K562 (cell line): ENCODE measurements at regions not wholly inside any gene's neighbourhood (a gene's known extent, or its start where the extent isn't known, plus 50 kb on each side); places are given as distances from the start of the nearest gene placed in this dataset.
A peak's percentile ranks its signal among the peaks of the same experiment; 100 is the strongest.

Experiments
- ATAC-seq: fragments of 200-7000 bp; cut with Tn5 transposase; 3 replicates; pipeline ENCODE4 v1.9.1; 2020; ENCODE audit warnings: moderate library complexity
- BruUV-seq: library from RNA; stranded (reverse); fragments of 400-500 nt; replicated peaks from 2 replicates; lab custom pipeline; 2021; lab: Mats Ljungman, UMichigan
- CTCF ChIA-PET: fragments of 300-600 bp; formaldehyde crosslinking; extraction: SDS; loops from one replicate; lab custom pipeline; 2021; ENCODE audit warnings: low intra/inter-chr PET ratio; lab: Yijun Ruan, JAX
- POLR2A ChIA-PET: fragments of 300-600, 350-650 bp; sonication (Branson Sonifier 250); formaldehyde crosslinking; extraction: SDS; loops from one replicate; lab custom pipeline; 2021; ENCODE audit warnings: antibody characterized with exemption, inconsistent platforms; lab: Yijun Ruan, JAX
- DNase-seq, 4 experiments: peaks; one replicate each; pipeline versions ENCODE4 v3.0.0 to v3.0.0-alpha.2; 2011 to 2018; ENCODE audit warnings: low spot score in 3 of 4, mixed read lengths in 3 of 4; ENCODE audit errors: extremely low read depth in 1 of 4
- FAIRE-seq: peaks from 2 replicates; lab custom pipeline; 2011; peaks lifted over from hg19 to GRCh38; lab: Jason Lieb, UNC
- H2AFZ ChIP-seq: 2 replicates; pipeline ENCODE4 v1.6.0; 2011; ENCODE audit warnings: low read depth, low read length, control low read depth, inconsistent platforms
- H3K27ac ChIP-seq: fragments of 200-600 bp; 3 replicates; pipeline ENCODE4 v1.8.0; 2011; ENCODE audit warnings: low read depth, mild to moderate bottlenecking, control low read depth, inconsistent platforms, low read length, moderate library complexity, mixed read lengths; ENCODE audit errors: extremely low read depth
- H3K27me3 ChIP-seq, 2 experiments: fragments of 300-600 bp in 1 of 2; 2 replicates in 1 of 2; 3 replicates in 1 of 2; pipeline versions ENCODE4 v1.6.0 to v1.8.0; 2011; ENCODE audit warnings: inconsistent platforms in 2 of 2, low read length in 2 of 2, mild to moderate bottlenecking in 1 of 2, mixed read lengths in 1 of 2, moderate library complexity in 1 of 2; ENCODE audit not compliant: control insufficient read depth in 2 of 2, insufficient read depth in 2 of 2
- H3K36me3 ChIP-seq: fragments of 300-600 bp; 3 replicates; pipeline ENCODE4 v1.8.0; 2011; ENCODE audit warnings: mild to moderate bottlenecking, low read length, inconsistent platforms; ENCODE audit not compliant: control insufficient read depth, insufficient read depth
- H3K4me1 ChIP-seq, 2 experiments: fragments of 200-600 bp in 1 of 2; replicated peaks in 1 of 2; 2 replicates in 1 of 2; 3 replicates in 1 of 2; pipeline versions ENCODE4 v1.5.1 to v1.8.0; 2011; ENCODE audit warnings: inconsistent platforms in 2 of 2, low read length in 2 of 2, mild to moderate bottlenecking in 1 of 2, mixed read lengths in 1 of 2, moderate library complexity in 1 of 2; ENCODE audit not compliant: control insufficient read depth in 2 of 2, insufficient read depth in 2 of 2
- H3K4me2 ChIP-seq: 2 replicates; pipeline ENCODE4 v1.6.1; 2011; ENCODE audit warnings: low read length, control low read depth, inconsistent platforms, mixed read lengths; ENCODE audit not compliant: insufficient read depth
- H3K4me3 ChIP-seq: fragments of 200-600 bp; sonication (generic), shearing (Covaris generic); 2 replicates; pipeline ENCODE4 v1.5.1; 2016; ENCODE audit warnings: control low read depth, inconsistent platforms
- H3K79me2 ChIP-seq: fragments of 200-600 bp; 3 replicates; pipeline ENCODE4 v1.8.0; 2011; ENCODE audit warnings: low read length, inconsistent platforms; ENCODE audit not compliant: control insufficient read depth, insufficient read depth
- H3K9ac ChIP-seq, 2 experiments: 2 replicates each; pipeline versions ENCODE4 v1.6.0 to v1.6.1; 2011; ENCODE audit warnings: low read depth in 2 of 2, low read length in 2 of 2, control low read depth in 1 of 2, inconsistent platforms in 1 of 2, mild to moderate bottlenecking in 1 of 2, mixed read lengths in 1 of 2; ENCODE audit not compliant: insufficient read depth in 1 of 2
- H3K9me1 ChIP-seq: one replicate; pipeline ENCODE4 v1.6.0; 2011; ENCODE audit warnings: inconsistent platforms, mild to moderate bottlenecking, low read length, moderate library complexity; ENCODE audit not compliant: control insufficient read depth, insufficient read depth
- H3K9me3 ChIP-seq: replicated peaks from 2 replicates; pipeline ENCODE4 v1.5.1; 2011; ENCODE audit warnings: low read depth, low read length, inconsistent platforms; ENCODE audit not compliant: control insufficient read depth, insufficient read depth
- H4K20me1 ChIP-seq: replicated peaks from 2 replicates; pipeline ENCODE4 v1.6.1; 2011; ENCODE audit warnings: low read length, inconsistent platforms, mixed read lengths; ENCODE audit not compliant: control insufficient read depth, insufficient read depth
- BHLHE40 ChIP-seq: IDR thresholded peaks from 2 replicates; pipeline ENCODE4 v1.6.1; 2011; ENCODE audit warnings: low read length, improper control_type of control experiment
- GATAD2B ChIP-seq: fragments of 450-650 bp; IDR thresholded peaks from 2 replicates; pipeline ENCODE4 v1.6.1; 2017; ENCODE audit warnings: mild to moderate bottlenecking, borderline replicate concordance
- HOXB6 ChIP-seq: fragments of 250-450 bp; sonication (Bioruptor Pico); IDR thresholded peaks from 2 replicates; pipeline ENCODE4 v1.5.1; 2022; ENCODE audit warnings: mild to moderate bottlenecking, borderline replicate concordance
- ID3 ChIP-seq, 2 experiments: fragments of 250-450 bp in 1 of 2; fragments of 450-650 bp in 1 of 2; sonication (Bioruptor Pico) in 1 of 2; IDR thresholded peaks; 2 replicates each; pipeline versions ENCODE4 v1.6.1 to v1.8.0; 2016 to 2021; ENCODE audit warnings: mild to moderate bottlenecking in 2 of 2, moderate library complexity in 2 of 2, missing compliant biosample characterization in 1 of 2, missing genetic modification characterization in 1 of 2
- IRF9 ChIP-seq: fragments of 450-650 bp; IDR thresholded peaks from 2 replicates; pipeline ENCODE4 v1.6.1; 2016; ENCODE audit warnings: missing biosample characterization, missing genetic modification characterization
- KDM1A ChIP-seq, 2 experiments: fragments of 450-650 bp; IDR thresholded peaks; 2 replicates each; pipeline ENCODE4 v1.6.1; 2016; ENCODE audit warnings: mild to moderate bottlenecking in 2 of 2
- KHSRP ChIP-seq: fragments of 450-650 bp; IDR thresholded peaks from 2 replicates; pipeline ENCODE4 v1.6.1; 2017
- MAFF ChIP-seq: IDR thresholded peaks from 2 replicates; pipeline ENCODE4 v1.6.1; 2012; ENCODE audit warnings: low read length, improper control_type of control experiment
- MAFG ChIP-seq: fragments of 450-650 bp; conservative IDR thresholded peaks from 2 replicates; pipeline ENCODE4 v1.6.1; 2016; ENCODE audit warnings: missing genetic modification characterization, missing compliant biosample characterization
- MED1 ChIP-seq: sonication (generic); formaldehyde crosslinking; IDR thresholded peaks from 2 replicates; pipeline ENCODE4 v1.8.1; 2023; ENCODE audit warnings: missing genetic modification reagents, borderline replicate concordance
- NBN ChIP-seq: fragments of 450-650 bp; IDR thresholded peaks from 2 replicates; pipeline ENCODE4 v1.6.1; 2016; ENCODE audit warnings: low read depth, mild to moderate bottlenecking
- NFIX ChIP-seq: fragments of 250-450 bp; sonication (Bioruptor Pico); IDR thresholded peaks from 2 replicates; pipeline ENCODE4 v1.4.0; 2020; ENCODE audit warnings: low read depth, mild to moderate bottlenecking, moderate library complexity
- PPARD ChIP-seq: fragments of 250-450 bp; sonication (Bioruptor Pico); IDR thresholded peaks from 2 replicates; pipeline ENCODE4 v1.8.0; 2022; ENCODE audit warnings: inconsistent platforms, mild to moderate bottlenecking, moderate library complexity
- PURB ChIP-seq: sonication (generic); formaldehyde crosslinking; IDR thresholded peaks from 2 replicates; pipeline ENCODE4 v1.9.0; 2021; ENCODE audit warnings: low read depth, mild to moderate bottlenecking, missing genetic modification reagents
- SMARCC2 ChIP-seq: fragments of 450-650 bp; IDR thresholded peaks from 2 replicates; pipeline ENCODE4 v1.6.1; 2017; ENCODE audit warnings: antibody characterized with exemption, moderate library complexity, mild to moderate bottlenecking, low read depth
- ZNF140 ChIP-seq: fragments of 250-450 bp; sonication (Bioruptor Pico); IDR thresholded peaks from 2 replicates; pipeline ENCODE4 v1.8.0; 2021; ENCODE audit warnings: moderate library complexity, mild to moderate bottlenecking, inconsistent platforms
- ZNF316 ChIP-seq: fragments of 450-650 bp; IDR thresholded peaks from 2 replicates; pipeline ENCODE4 v1.6.1; 2016
- ZNF431 ChIP-seq: sonication (generic); formaldehyde crosslinking; IDR thresholded peaks from 2 replicates; pipeline ENCODE4 v1.8.0; 2022; ENCODE audit warnings: mild to moderate bottlenecking, missing genetic modification reagents
- WGBS: fragments of 100-300 bp; shearing (Covaris generic); methylation state at CpG from one replicate; pipeline ENCODE4 v1.1.6; 2016; ENCODE audit warnings: low coverage, mixed read lengths; ENCODE audit not compliant: insufficient coverage; ENCODE audit errors: missing lambda C conversion rate; 5-methylcytosine and 5-hydroxymethylcytosine counted together
- in situ Hi-C: fragments of 300-500 bp; cut with MboI; formaldehyde crosslinking; loops from 4 replicates; pipeline ENCODE4 v1.15.0; 2018; ENCODE audit warnings: inconsistent platforms, mixed read lengths
- intact Hi-C: fragments of 100-400 bp; cut with micrococcal nuclease; formaldehyde crosslinking; loops from 2 replicates; pipeline ENCODE4 v1.14.2; 2022
- TF ChIP-seq, protein P1 (sequence below): fragments of 450-650 bp; IDR thresholded peaks from 2 replicates; pipeline ENCODE4 v1.6.1; 2017; ENCODE audit warnings: mild to moderate bottlenecking, moderate library complexity
- TF ChIP-seq, protein P2 (sequence below), 2 experiments: fragments of 200-800 bp in 1 of 2; sonication (Bioruptor generic) in 1 of 2; sonication (generic) in 1 of 2; formaldehyde crosslinking in 1 of 2; IDR thresholded peaks in 1 of 2; conservative IDR thresholded peaks in 1 of 2; 2 replicates each; pipeline versions ENCODE4 v1.5.0 to v1.6.1; 2016 to 2020; ENCODE audit warnings: missing compliant biosample characterization in 1 of 2, missing genetic modification characterization in 1 of 2, missing genetic modification reagents in 1 of 2

DNA sequence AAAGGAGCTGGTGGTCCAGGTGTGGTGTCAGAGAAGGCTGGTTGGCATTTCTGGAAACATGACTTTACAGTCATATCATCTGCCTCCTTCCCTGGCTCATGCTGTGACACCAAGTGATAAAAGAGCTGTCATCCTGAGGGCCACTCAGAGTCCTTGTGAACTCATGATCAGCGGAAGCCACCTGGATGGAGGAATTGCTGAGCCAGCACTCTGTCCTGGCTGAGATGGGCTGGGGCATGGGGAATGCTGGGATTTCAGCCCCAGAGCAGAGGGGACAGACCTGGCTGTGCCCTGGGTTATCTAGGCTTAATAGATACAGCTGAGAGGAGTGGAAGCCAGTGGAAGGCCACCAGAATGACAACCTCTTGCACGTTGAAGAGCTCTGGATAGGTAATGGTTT is 214.3 kb downstream of the DHX35 start:
- no TSS peak for BruUV-seq
- Histone ChIP-seq H3K9me3 (no peaks in the 10 kb centered on the region), H3K27me3 (no peaks in the 10 kb centered on the region), H3K79me2 (no peaks in the 10 kb centered on the region), H3K4me1 (no peaks in the 10 kb centered on the region), H3K9ac (no peak overlapping the region), H4K20me1 (no peaks in the 10 kb centered on the region), H2AFZ (no peak overlapping the region), H3K36me3 (no peaks in the 10 kb centered on the region), H3K4me3 (no peak overlapping the region), H3K9me1 (no peaks in the 10 kb centered on the region), H3K27ac (no peak overlapping the region), H3K4me2 (no peak overlapping the region)
- POLR2A ChIA-PET = interaction anchor here (0.6 kb wide), 1 partner anchor 153 kb away, joined by 3 read pairs; no protein-coding TSS in a partner anchor
- CTCF ChIA-PET = no interaction called here
- no peak for ATAC-seq
- intact Hi-C loops (no loop called here), in situ Hi-C loops (no loop called here)
- 3% methylated on average over 2 of the region's 2 CpGs for WGBS
- DNase-seq = no peak
- no peak for FAIRE-seq
- TF ChIP-seq ZNF140 (CRISPR knock-in tag) (no peak), GATAD2B (no peak), KHSRP (no peak), PURB (CRISPR knock-in tag) (no peak), ID3 (CRISPR knock-in tag; IDR thresholded peaks at IDR 0.05) (no peak), ID3 (tag; IDR thresholded peaks at IDR 0.05) (no peak), HOXB6 (CRISPR knock-in tag) (no peak), ZNF431 (CRISPR knock-in tag) (no peak), SMARCC2 (no peak), NFIX (CRISPR knock-in tag) (no peak), KDM1A (IDR thresholded peaks at IDR 0.05) (no peak), NBN (no peak), BHLHE40 (no peak), MED1 (CRISPR knock-in tag) (no peak), ZNF316 (peak; percentile 58), PPARD (CRISPR knock-in tag) (no peak), IRF9 (tag) (no peak), MAFF (peak; percentile 36), MAFG (tag) (peak; percentile 54)
- TF ChIP-seq, protein P1, sequence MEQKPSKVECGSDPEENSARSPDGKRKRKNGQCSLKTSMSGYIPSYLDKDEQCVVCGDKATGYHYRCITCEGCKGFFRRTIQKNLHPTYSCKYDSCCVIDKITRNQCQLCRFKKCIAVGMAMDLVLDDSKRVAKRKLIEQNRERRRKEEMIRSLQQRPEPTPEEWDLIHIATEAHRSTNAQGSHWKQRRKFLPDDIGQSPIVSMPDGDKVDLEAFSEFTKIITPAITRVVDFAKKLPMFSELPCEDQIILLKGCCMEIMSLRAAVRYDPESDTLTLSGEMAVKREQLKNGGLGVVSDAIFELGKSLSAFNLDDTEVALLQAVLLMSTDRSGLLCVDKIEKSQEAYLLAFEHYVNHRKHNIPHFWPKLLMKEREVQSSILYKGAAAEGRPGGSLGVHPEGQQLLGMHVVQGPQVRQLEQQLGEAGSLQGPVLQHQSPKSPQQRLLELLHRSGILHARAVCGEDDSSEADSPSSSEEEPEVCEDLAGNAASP = no peak
- TF ChIP-seq, protein P2, sequence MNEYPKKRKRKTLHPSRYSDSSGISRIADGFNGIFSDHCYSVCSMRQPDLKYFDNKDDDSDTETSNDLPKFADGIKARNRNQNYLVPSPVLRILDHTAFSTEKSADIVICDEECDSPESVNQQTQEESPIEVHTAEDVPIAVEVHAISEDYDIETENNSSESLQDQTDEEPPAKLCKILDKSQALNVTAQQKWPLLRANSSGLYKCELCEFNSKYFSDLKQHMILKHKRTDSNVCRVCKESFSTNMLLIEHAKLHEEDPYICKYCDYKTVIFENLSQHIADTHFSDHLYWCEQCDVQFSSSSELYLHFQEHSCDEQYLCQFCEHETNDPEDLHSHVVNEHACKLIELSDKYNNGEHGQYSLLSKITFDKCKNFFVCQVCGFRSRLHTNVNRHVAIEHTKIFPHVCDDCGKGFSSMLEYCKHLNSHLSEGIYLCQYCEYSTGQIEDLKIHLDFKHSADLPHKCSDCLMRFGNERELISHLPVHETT (CRISPR knock-in tag; conservative IDR thresholded peaks at IDR 0.05 in 1 of 2, IDR thresholded peaks at IDR 0.05 in 1 of 2) = no peak
